GM18519 (cell line): ENCODE measurements at regions not wholly inside any gene's neighbourhood (a gene's known extent, or its start where the extent isn't known, plus 50 kb on each side); places are given as distances from the start of the nearest gene placed in this dataset.

ENCODE experiments used
- ATAC-seq: cut with Tn5 transposase; IDR thresholded peaks from one replicate; pipeline ENCODE4 v1.9.1; 2021; ENCODE audit warnings: mild to moderate bottlenecking, moderate library complexity; ENCODE audit not compliant: unreplicated experiment, low FRiP score

- ATAC-seq = no peak
Observed at GRCh38 chr11:128331317-128331716, 256.0 kb downstream of the ETS1 start.

- ATAC-seq = no peak
Observed at GRCh38 chr11:128330203-128330602, 257.2 kb downstream of the ETS1 start.

GRCh38 chr11:128328955-128329551 is 258.3 kb downstream of the ETS1 start:
- ATAC-seq = no peak

GRCh38 chr11:128327274-128327673 is 260.1 kb downstream of the ETS1 start:
- no peak for ATAC-seq

- ATAC-seq = no peak
Observed at GRCh38 chr11:128326791-128327190, 260.6 kb downstream of the ETS1 start.

GRCh38 chr11:128324531-128325141 is 262.7 kb downstream of the ETS1 start:
- no peak for ATAC-seq

GRCh38 chr11:128324051-128324481 is 263.3 kb downstream of the ETS1 start:
- no peak for ATAC-seq

GRCh38 chr11:128323381-128323780 is 264.0 kb downstream of the ETS1 start:
- ATAC-seq = no peak

- ATAC-seq = peak; percentile 87
Observed at GRCh38 chr11:128318856-128319474, 268.4 kb downstream of the ETS1 start.

- no peak for ATAC-seq
Observed at GRCh38 chr11:128316541-128317227, 270.7 kb downstream of the ETS1 start.

- no peak for ATAC-seq
Observed at GRCh38 chr11:128315933-128316332, 271.4 kb downstream of the ETS1 start.

GRCh38 chr11:128313931-128314330 is 273.4 kb downstream of the ETS1 start:
- ATAC-seq = no peak

- ATAC-seq = peak; percentile 25
Observed at GRCh38 chr11:128311742-128312719, 275.3 kb downstream of the ETS1 start.

- no peak for ATAC-seq
Observed at GRCh38 chr11:128310676-128311445, 276.5 kb downstream of the ETS1 start.

- ATAC-seq = no peak
Observed at GRCh38 chr11:128310005-128310404, 277.4 kb downstream of the ETS1 start.

- ATAC-seq = no peak
Observed at GRCh38 chr11:128308794-128309193, 278.6 kb downstream of the ETS1 start.

GRCh38 chr11:128305588-128305987 is 281.8 kb downstream of the ETS1 start:
- ATAC-seq = no peak

- no peak for ATAC-seq
Observed at GRCh38 chr11:128304666-128305485, 282.5 kb downstream of the ETS1 start.

- ATAC-seq = no peak
Observed at GRCh38 chr11:128304116-128304515, 283.2 kb downstream of the ETS1 start.
